WTC11 (cell line): ENCODE measurements at regions not wholly inside any gene's neighbourhood (a gene's known extent, or its start where the extent isn't known, plus 50 kb on each side); places are given as distances from the start of the nearest gene placed in this dataset.

Source experiments
- ATAC-seq: fragments of 200-7000 bp; cut with Tn5 transposase; 2 replicates; pipeline ENCODE4 v1.10.0; 2021; ENCODE audit warnings: mild to moderate bottlenecking, moderate library complexity
- CTCF ChIA-PET: fragments of 300-600 bp; sonication (Branson Sonifier 250); formaldehyde crosslinking; loops from one replicate; lab custom pipeline; 2021; ENCODE audit warnings: antibody characterized with exemption; lab: Charles Lee
- POLR2A ChIA-PET: fragments of 350-600 bp; sonication (Branson Sonifier 250); formaldehyde crosslinking; loops from one replicate; lab custom pipeline; 2021; ENCODE audit warnings: antibody characterized with exemption; lab: Charles Lee
- DNase-seq: peaks from one replicate; pipeline ENCODE4 v3.0.0; 2021; ENCODE audit warnings: low spot score
- H3K27ac Mint-ChIP-seq: 2 replicates; pipeline ENCODE4 v1.8.0; 2021; ENCODE audit warnings: mixed read lengths
- H3K27me3 Mint-ChIP-seq: 2 replicates; pipeline ENCODE4 v1.8.0; 2021; ENCODE audit warnings: low read depth, mild to moderate bottlenecking, moderate library complexity, mixed read lengths
- H3K36me3 Mint-ChIP-seq: 2 replicates; pipeline ENCODE4 v1.8.0; 2021; ENCODE audit warnings: mixed read lengths
- H3K4me1 Mint-ChIP-seq: 2 replicates; pipeline ENCODE4 v1.8.0; 2022; ENCODE audit warnings: mixed read lengths
- H3K4me3 Mint-ChIP-seq: 2 replicates; pipeline ENCODE4 v1.8.0; 2021; ENCODE audit warnings: mild to moderate bottlenecking, moderate library complexity, mixed read lengths
- H3K9me3 Mint-ChIP-seq: 2 replicates; pipeline ENCODE4 v1.8.0; 2021; ENCODE audit warnings: mixed read lengths
- AR ChIP-seq: fragments of 250-450 bp; sonication (Bioruptor Pico); IDR thresholded peaks from 2 replicates; pipeline ENCODE4 v1.9.0; 2021; ENCODE audit warnings: mild to moderate bottlenecking
- CBFB ChIP-seq: sonication (generic); formaldehyde crosslinking; IDR thresholded peaks from 2 replicates; pipeline ENCODE4 v1.8.1; 2022; ENCODE audit warnings: mild to moderate bottlenecking, low read depth, missing genetic modification reagents
- ELF4 ChIP-seq: sonication (generic); formaldehyde crosslinking; IDR thresholded peaks from 2 replicates; pipeline ENCODE4 v1.8.1; 2022; ENCODE audit warnings: low read depth, mild to moderate bottlenecking, moderate library complexity, missing genetic modification reagents
- FOXK1 ChIP-seq: sonication (generic); formaldehyde crosslinking; IDR thresholded peaks from 2 replicates; pipeline ENCODE4 v1.8.0; 2022; ENCODE audit warnings: mild to moderate bottlenecking, moderate library complexity, missing genetic modification reagents
- IRF2 ChIP-seq: sonication (generic); formaldehyde crosslinking; IDR thresholded peaks from 2 replicates; pipeline ENCODE4 v1.8.0; 2022; ENCODE audit warnings: low read depth, missing genetic modification reagents, borderline replicate concordance
- JAZF1 ChIP-seq: fragments of 250-450 bp; sonication (Bioruptor Pico); IDR thresholded peaks from 2 replicates; pipeline ENCODE4 v1.9.0; 2021; ENCODE audit warnings: moderate library complexity, mild to moderate bottlenecking, inconsistent platforms
- KAT7 ChIP-seq: sonication (generic); formaldehyde crosslinking; IDR thresholded peaks from 2 replicates; pipeline ENCODE4 v1.8.1; 2023; ENCODE audit warnings: missing genetic modification reagents, mild to moderate bottlenecking, borderline replicate concordance
- MYBL2 ChIP-seq: sonication (generic); formaldehyde crosslinking; IDR thresholded peaks from 2 replicates; pipeline ENCODE4 v1.8.1; 2023; ENCODE audit warnings: mild to moderate bottlenecking, moderate library complexity, missing genetic modification reagents
- NFATC4 ChIP-seq: fragments of 250-450 bp; sonication (Bioruptor Pico); IDR thresholded peaks from 2 replicates; pipeline ENCODE4 v1.9.0; 2021; ENCODE audit warnings: mild to moderate bottlenecking
- NFE2L1 ChIP-seq: sonication (generic); formaldehyde crosslinking; IDR thresholded peaks from 2 replicates; pipeline ENCODE4 v1.8.1; 2023; ENCODE audit warnings: missing genetic modification reagents
- NR2C2 ChIP-seq: sonication (generic); formaldehyde crosslinking; IDR thresholded peaks from 2 replicates; pipeline ENCODE4 v1.8.0; 2022; ENCODE audit warnings: mild to moderate bottlenecking, missing genetic modification reagents
- NR3C1 ChIP-seq: sonication (generic); formaldehyde crosslinking; conservative IDR thresholded peaks from 2 replicates; pipeline ENCODE4 v1.8.1; 2023; ENCODE audit warnings: low read depth, mild to moderate bottlenecking, missing genetic modification reagents
- SMAD4 ChIP-seq: sonication (generic); formaldehyde crosslinking; IDR thresholded peaks from 2 replicates; pipeline ENCODE4 v1.8.0; 2022; ENCODE audit warnings: mild to moderate bottlenecking, missing genetic modification reagents
- SOX15 ChIP-seq: fragments of 250-450 bp; sonication (Bioruptor Pico); IDR thresholded peaks from 2 replicates; pipeline ENCODE4 v1.9.0; 2021; ENCODE audit warnings: mild to moderate bottlenecking
- ZNF263 ChIP-seq: sonication (generic); formaldehyde crosslinking; IDR thresholded peaks from 2 replicates; pipeline ENCODE4 v1.8.1; 2022; ENCODE audit warnings: low read depth, mild to moderate bottlenecking, moderate library complexity, missing genetic modification reagents
- ZNF416 ChIP-seq: fragments of 250-450 bp; sonication (Bioruptor Pico); IDR thresholded peaks from 2 replicates; pipeline ENCODE4 v1.9.0; 2021; ENCODE audit warnings: mild to moderate bottlenecking, inconsistent platforms
- ZNF423 ChIP-seq: fragments of 250-450 bp; sonication (Bioruptor Pico); IDR thresholded peaks from 2 replicates; pipeline ENCODE4 v2.1.2; 2022; ENCODE audit warnings: mild to moderate bottlenecking, moderate library complexity
- TF ChIP-seq, protein P1 (sequence below): fragments of 250-450 bp; sonication (Bioruptor Pico); IDR thresholded peaks from 2 replicates; pipeline ENCODE4 v1.9.0; 2021; ENCODE audit warnings: mild to moderate bottlenecking
- TF ChIP-seq, protein P2 (sequence below): fragments of 250-450 bp; sonication (Bioruptor Pico); IDR thresholded peaks from 2 replicates; pipeline ENCODE4 v1.9.0; 2021; ENCODE audit warnings: moderate library complexity, mild to moderate bottlenecking, inconsistent platforms, borderline replicate concordance
- TF ChIP-seq, protein P3 (sequence below): sonication (generic); formaldehyde crosslinking; IDR thresholded peaks from 2 replicates; pipeline ENCODE4 v1.8.1; 2022; ENCODE audit warnings: mild to moderate bottlenecking, moderate library complexity, missing genetic modification reagents
- TF ChIP-seq, protein P4 (sequence below): sonication (generic); formaldehyde crosslinking; IDR thresholded peaks from 2 replicates; pipeline ENCODE4 v1.8.1; 2023; ENCODE audit warnings: mild to moderate bottlenecking, missing genetic modification reagents, moderate library complexity

DNA sequence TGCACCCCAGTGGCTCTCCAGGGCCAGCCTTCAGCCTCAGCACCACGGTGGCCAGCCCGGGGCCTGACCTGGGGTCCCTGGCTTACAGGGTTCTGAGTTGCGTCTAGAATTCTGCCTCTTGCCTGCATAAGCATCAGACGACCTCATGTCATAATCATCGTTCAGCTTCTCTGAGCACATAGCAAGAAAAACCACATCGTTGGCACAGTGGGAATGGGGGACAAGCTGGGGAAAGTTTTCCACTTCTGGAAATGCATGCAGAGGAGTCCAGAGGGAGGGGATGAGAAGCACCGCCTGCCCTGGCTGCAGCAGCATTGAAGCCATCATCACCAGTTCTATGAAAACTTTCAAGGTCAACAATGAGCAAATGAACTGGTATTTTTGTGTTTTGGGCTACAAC, 441.0 kb upstream of the FRG1 start:
- no peak for ATAC-seq
- H3K36me3 Mint-ChIP-seq: peaks cover 21% of the 10 kb centered on the region
- POLR2A ChIA-PET: no interaction called here
- DNase-seq: no peak
- peaks cover 27% of the 10 kb centered on the region for H3K9me3 Mint-ChIP-seq
- H3K4me3 Mint-ChIP-seq: no peak overlapping the region
- peaks cover 6% of the 10 kb centered on the region for H3K27me3 Mint-ChIP-seq
- CTCF ChIA-PET: no interaction called here
- H3K4me1 Mint-ChIP-seq: no peaks in the 10 kb centered on the region
- no peak for TF ChIP-seq NR3C1 (CRISPR knock-in tag)
- TF ChIP-seq ZNF263 (CRISPR knock-in tag): no peak
- no peak for TF ChIP-seq NFATC4 (CRISPR knock-in tag)
- no peak for TF ChIP-seq AR
- no peak for TF ChIP-seq NR2C2
- no peak for TF ChIP-seq IRF2 (CRISPR knock-in tag)
- no peak for TF ChIP-seq NFE2L1 (CRISPR knock-in tag)
- no peak for TF ChIP-seq JAZF1 (CRISPR knock-in tag)
- TF ChIP-seq CBFB (CRISPR knock-in tag): no peak
- TF ChIP-seq KAT7 (CRISPR knock-in tag): no peak
- no peak for TF ChIP-seq MYBL2 (CRISPR knock-in tag)
- TF ChIP-seq, all 79 proteins: peak for 0
- no peak overlapping the region for H3K27ac Mint-ChIP-seq

DNA sequence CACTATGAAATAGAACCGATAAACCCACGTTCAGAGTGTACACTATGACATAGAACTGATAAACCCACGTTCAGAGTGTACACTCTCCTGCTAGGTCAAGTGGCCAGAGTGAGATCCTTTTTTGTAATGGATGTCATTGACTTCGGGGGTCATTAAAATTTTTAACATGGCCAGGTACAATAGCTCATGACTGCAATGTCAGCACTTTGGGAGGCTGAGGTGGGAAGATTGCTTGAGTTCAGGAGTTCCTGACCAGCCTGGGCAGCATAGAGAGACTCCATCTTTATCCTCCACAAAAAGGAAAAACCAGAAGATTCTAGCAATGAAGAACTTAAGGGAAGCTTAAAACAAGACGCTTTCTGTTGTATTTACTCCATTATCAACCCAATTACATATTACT, 439.7 kb upstream of the FRG1 start:
- peaks cover 36% of the 10 kb centered on the region for H3K9me3 Mint-ChIP-seq
- POLR2A ChIA-PET: no interaction called here
- peaks cover 9% of the 10 kb centered on the region for H3K27me3 Mint-ChIP-seq
- TF ChIP-seq ELF4 (CRISPR knock-in tag): no peak
- TF ChIP-seq, protein P1, sequence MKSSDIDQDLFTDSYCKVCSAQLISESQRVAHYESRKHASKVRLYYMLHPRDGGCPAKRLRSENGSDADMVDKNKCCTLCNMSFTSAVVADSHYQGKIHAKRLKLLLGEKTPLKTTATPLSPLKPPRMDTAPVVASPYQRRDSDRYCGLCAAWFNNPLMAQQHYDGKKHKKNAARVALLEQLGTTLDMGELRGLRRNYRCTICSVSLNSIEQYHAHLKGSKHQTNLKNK (CRISPR knock-in tag): no peak
- no peak for TF ChIP-seq ZNF416 (CRISPR knock-in tag)
- TF ChIP-seq FOXK1 (CRISPR knock-in tag): no peak
- no peak for TF ChIP-seq SMAD4
- no peak for TF ChIP-seq NFE2L1 (CRISPR knock-in tag)
- TF ChIP-seq, protein P2, sequence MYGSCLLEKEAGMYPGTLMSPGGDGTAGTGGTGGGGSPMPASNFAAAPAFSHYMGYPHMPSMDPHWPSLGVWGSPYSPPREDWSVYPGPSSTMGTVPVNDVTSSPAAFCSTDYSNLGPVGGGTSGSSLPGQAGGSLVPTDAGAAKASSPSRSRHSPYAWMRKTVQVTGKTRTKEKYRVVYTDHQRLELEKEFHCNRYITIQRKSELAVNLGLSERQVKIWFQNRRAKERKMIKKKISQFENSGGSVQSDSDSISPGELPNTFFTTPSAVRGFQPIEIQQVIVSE: no peak
- TF ChIP-seq, protein P3, sequence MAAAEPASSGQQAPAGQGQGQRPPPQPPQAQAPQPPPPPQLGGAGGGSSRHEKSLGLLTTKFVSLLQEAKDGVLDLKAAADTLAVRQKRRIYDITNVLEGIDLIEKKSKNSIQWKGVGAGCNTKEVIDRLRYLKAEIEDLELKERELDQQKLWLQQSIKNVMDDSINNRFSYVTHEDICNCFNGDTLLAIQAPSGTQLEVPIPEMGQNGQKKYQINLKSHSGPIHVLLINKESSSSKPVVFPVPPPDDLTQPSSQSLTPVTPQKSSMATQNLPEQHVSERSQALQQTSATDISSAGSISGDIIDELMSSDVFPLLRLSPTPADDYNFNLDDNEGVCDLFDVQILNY (CRISPR knock-in tag): no peak
- TF ChIP-seq, protein P4, sequence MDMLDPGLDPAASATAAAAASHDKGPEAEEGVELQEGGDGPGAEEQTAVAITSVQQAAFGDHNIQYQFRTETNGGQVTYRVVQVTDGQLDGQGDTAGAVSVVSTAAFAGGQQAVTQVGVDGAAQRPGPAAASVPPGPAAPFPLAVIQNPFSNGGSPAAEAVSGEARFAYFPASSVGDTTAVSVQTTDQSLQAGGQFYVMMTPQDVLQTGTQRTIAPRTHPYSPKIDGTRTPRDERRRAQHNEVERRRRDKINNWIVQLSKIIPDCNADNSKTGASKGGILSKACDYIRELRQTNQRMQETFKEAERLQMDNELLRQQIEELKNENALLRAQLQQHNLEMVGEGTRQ (CRISPR knock-in tag): no peak
- no peak for TF ChIP-seq ZNF423
- TF ChIP-seq SOX15 (CRISPR knock-in tag): no peak
- peaks cover 26% of the 10 kb centered on the region for H3K36me3 Mint-ChIP-seq
- DNase-seq (no peak), ATAC-seq (no peak)
- H3K4me1 Mint-ChIP-seq: no peaks in the 10 kb centered on the region
- H3K4me3 Mint-ChIP-seq: no peak overlapping the region
- CTCF ChIA-PET: no interaction called here
- H3K27ac Mint-ChIP-seq: no peak overlapping the region
